ENCODE measurements at regions not wholly inside any gene's neighbourhood (a gene's known extent, or its start where the extent isn't known, plus 50 kb on each side); places are given as distances from the start of the nearest gene placed in this dataset.

- TF ChIP-seq EZH2 (IDR thresholded peaks at IDR 0.05; ENCODE audit: borderline replicate concordance, insufficient read depth, low read length, poor library complexity, severe bottlenecking) (no peak), EP300 (conservative IDR thresholded peaks at IDR 0.05; ENCODE audit: poor library complexity, severe bottlenecking) (no peak), CTCF (IDR thresholded peaks at IDR 0.05; ENCODE audit: poor library complexity, severe bottlenecking) (no peak), RAD21 (conservative IDR thresholded peaks at IDR 0.05) (no peak), POLR2AphosphoS5 (IDR thresholded peaks at IDR 0.05) (no peak), REST (IDR thresholded peaks at IDR 0.05; ENCODE audit: borderline replicate concordance) (no peak), SMC3 (conservative IDR thresholded peaks at IDR 0.05; ENCODE audit: poor library complexity) (no peak), TAF1 (IDR thresholded peaks at IDR 0.05; ENCODE audit: low read depth) (no peak)
Measured at GRCh38 chr5:8516356-8516755, 647.4 kb downstream of the MTRR start.

All from neural cell (in vitro differentiated cells).